Thoracic aorta (tissue), 2 donors: ENCODE measurements at regions not wholly inside any gene's neighbourhood (a gene's known extent, or its start where the extent isn't known, plus 50 kb on each side); places are given as distances from the start of the nearest gene placed in this dataset.

Source experiments
- ATAC-seq: fragments of 150-250 bp; one replicate; pipeline ENCODE4 v1.8.0; 2017; ENCODE audit warnings: low read depth; ENCODE audit not compliant: insufficient number of reproducible peaks, low FRiP score
- DNase-seq: peaks from one replicate; pipeline ENCODE4 v3.0.0-alpha.2; 2020; ENCODE audit warnings: low spot score
- H3K27ac ChIP-seq, 2 donors: fragments of 200-600 bp; sonication (generic); 1 replicate in 1 of 2; 2 replicates in 1 of 2; pipeline ENCODE4 v1.5.1; 2016; ENCODE audit warnings: mild to moderate bottlenecking in 2 of 2, moderate library complexity in 2 of 2
- H3K27me3 ChIP-seq: fragments of 200-600 bp; sonication (generic); replicated peaks from 2 replicates; pipeline ENCODE4 v1.6.0; 2016; ENCODE audit warnings: mild to moderate bottlenecking; ENCODE audit not compliant: insufficient read depth
- H3K36me3 ChIP-seq: fragments of 200-600 bp; sonication (generic); one replicate; pipeline ENCODE4 v1.5.1; 2016
- H3K4me1 ChIP-seq, 2 donors: fragments of 200-600 bp; sonication (generic); 1 replicate in 1 of 2; 2 replicates in 1 of 2; pipeline versions ENCODE4 v1.5.1 to v1.6.0; 2016; ENCODE audit warnings: low read depth in 2 of 2, mild to moderate bottlenecking in 1 of 2; ENCODE audit not compliant: control insufficient read depth in 1 of 2
- H3K4me3 ChIP-seq: fragments of 200-600 bp; sonication (generic); 2 replicates; pipeline ENCODE4 v1.5.1; 2016; ENCODE audit warnings: mild to moderate bottlenecking
- H3K9me3 ChIP-seq: fragments of 200-600 bp; sonication (generic); 2 replicates; pipeline ENCODE4 v1.5.1; 2016
- CTCF ChIP-seq: fragments of 200-600 bp; sonication (generic); IDR thresholded peaks from one replicate; pipeline ENCODE4 v1.5.1; 2019; ENCODE audit warnings: antibody characterized with exemption

- DNase-seq (no peak), ATAC-seq (no peak)
- no peaks in the 10 kb centered on the region for H3K27me3 ChIP-seq
- peaks cover 7 to 32% of the 10 kb centered on the region in 2 donors for H3K4me1 ChIP-seq
- H3K4me3 ChIP-seq, result no peak overlapping the region
- no peaks in the 10 kb centered on the region for H3K9me3 ChIP-seq
- no peaks in the 10 kb centered on the region for H3K36me3 ChIP-seq
- H3K27ac ChIP-seq, result no peak overlapping the region
- no peak for TF ChIP-seq CTCF
Measured at GRCh38 chr4:119744580-119744979, 116.0 kb upstream of the PDE5A start.

- no peaks in the 10 kb centered on the region for H3K36me3 ChIP-seq
- no peak for TF ChIP-seq CTCF
- no peak overlapping the region for H3K4me3 ChIP-seq
- no peaks in the 10 kb centered on the region for H3K9me3 ChIP-seq
- no peaks in the 10 kb centered on the region for H3K27me3 ChIP-seq
- peaks cover 7 to 34% of the 10 kb centered on the region in 2 donors for H3K4me1 ChIP-seq
- no peak for ATAC-seq
- no peak for DNase-seq
- peak overlapping the region; percentile 66 to 67 for H3K27ac ChIP-seq
Measured at GRCh38 chr4:119743644-119744043, 115.0 kb upstream of the PDE5A start.

GRCh38 chr4:119739796-119740195, 111.2 kb upstream of the PDE5A start:
- Histone ChIP-seq H3K4me3 (no peak overlapping the region), H3K9me3 (no peaks in the 10 kb centered on the region), H3K27me3 (no peaks in the 10 kb centered on the region), H3K4me1 (peaks cover 14 to 69% of the 10 kb centered on the region in 2 donors), H3K36me3 (no peaks in the 10 kb centered on the region), H3K27ac (peak overlapping the region in 1 of 2 donors; percentile 28)
- ATAC-seq (no peak), DNase-seq (no peak)
- no peak for TF ChIP-seq CTCF

- no peak for ATAC-seq
- no peaks in the 10 kb centered on the region for H3K9me3 ChIP-seq
- no peaks in the 10 kb centered on the region for H3K36me3 ChIP-seq
- H3K27ac ChIP-seq, result peak overlapping the region; percentile 11 to 28
- H3K4me3 ChIP-seq, result no peak overlapping the region
- no peaks in the 10 kb centered on the region for H3K27me3 ChIP-seq
- TF ChIP-seq CTCF, result no peak
- H3K4me1 ChIP-seq, result peaks cover 19 to 76% of the 10 kb centered on the region in 2 donors
- DNase-seq, result no peak
Measured at GRCh38 chr4:119738901-119739300, 110.3 kb upstream of the PDE5A start.

- Histone ChIP-seq H3K27ac (peak overlapping the region; percentile 81 to 93), H3K4me1 (peaks cover 12 to 75% of the 10 kb centered on the region in 2 donors), H3K36me3 (no peaks in the 10 kb centered on the region), H3K27me3 (no peaks in the 10 kb centered on the region), H3K9me3 (no peaks in the 10 kb centered on the region), H3K4me3 (no peak overlapping the region)
- DNase-seq (no peak), ATAC-seq (no peak)
- no peak for TF ChIP-seq CTCF
Measured at GRCh38 chr4:119736559-119736958, 108.0 kb upstream of the PDE5A start.
